Glutamatergic neuron (in vitro differentiated cells): ENCODE measurements at regions not wholly inside any gene's neighbourhood (a gene's known extent, or its start where the extent isn't known, plus 50 kb on each side); places are given as distances from the start of the nearest gene placed in this dataset.

Experiments
- DNase-seq: peaks from one replicate; pipeline ENCODE4 v3.0.0; 2022
- H3K27ac Mint-ChIP-seq: one replicate; pipeline ENCODE4 v1.8.0; 2020; ENCODE audit warnings: mild to moderate bottlenecking, mixed read lengths, inconsistent platforms; ENCODE audit not compliant: unreplicated experiment
- H3K27me3 Mint-ChIP-seq: one replicate; pipeline ENCODE4 v1.8.0; 2020; ENCODE audit warnings: mild to moderate bottlenecking, moderate library complexity, mixed read lengths, inconsistent platforms; ENCODE audit not compliant: unreplicated experiment
- H3K36me3 Mint-ChIP-seq: one replicate; pipeline ENCODE4 v1.8.0; 2020; ENCODE audit warnings: mild to moderate bottlenecking, mixed read lengths, inconsistent platforms; ENCODE audit not compliant: unreplicated experiment
- H3K4me1 Mint-ChIP-seq: one replicate; pipeline ENCODE4 v1.8.0; 2020; ENCODE audit warnings: mild to moderate bottlenecking, low read depth, mixed read lengths, inconsistent platforms; ENCODE audit not compliant: unreplicated experiment
- H3K4me3 Mint-ChIP-seq: one replicate; pipeline ENCODE4 v1.8.0; 2020; ENCODE audit warnings: mild to moderate bottlenecking, mixed read lengths, inconsistent platforms; ENCODE audit not compliant: unreplicated experiment
- H3K9me3 Mint-ChIP-seq: one replicate; pipeline ENCODE4 v1.8.0; 2020; ENCODE audit warnings: mild to moderate bottlenecking, moderate library complexity, mixed read lengths, inconsistent platforms; ENCODE audit not compliant: unreplicated experiment
- CTCF ChIP-seq: fragments of 200-600 bp; sonication (generic); IDR thresholded peaks from one replicate; pipeline ENCODE4 v1.5.0; 2021; ENCODE audit not compliant: partially characterized antibody, unreplicated experiment

GRCh38 chr2:156834431-156834830 lies 398.3 kb downstream of the GPD2 start:
- Mint-ChIP-seq H3K27ac (no peak overlapping the region), H3K4me3 (no peak overlapping the region), H3K27me3 (no peaks in the 10 kb centered on the region), H3K4me1 (no peaks in the 10 kb centered on the region), H3K9me3 (no peaks in the 10 kb centered on the region), H3K36me3 (no peaks in the 10 kb centered on the region)
- DNase-seq: no peak
- TF ChIP-seq CTCF: no peak

- Mint-ChIP-seq H3K27ac (no peak overlapping the region), H3K4me1 (no peaks in the 10 kb centered on the region), H3K27me3 (no peaks in the 10 kb centered on the region), H3K9me3 (no peaks in the 10 kb centered on the region), H3K36me3 (no peaks in the 10 kb centered on the region), H3K4me3 (no peak overlapping the region)
- no peak for DNase-seq
- no peak for TF ChIP-seq CTCF
These were observed 401.6 kb downstream of the GPD2 start for GRCh38 chr2:156837635-156838370.

GRCh38 chr2:156841321-156841720 lies 405.1 kb downstream of the GPD2 start:
- Mint-ChIP-seq H3K27me3 (no peaks in the 10 kb centered on the region), H3K36me3 (no peaks in the 10 kb centered on the region), H3K4me1 (no peaks in the 10 kb centered on the region), H3K9me3 (no peaks in the 10 kb centered on the region), H3K27ac (no peak overlapping the region), H3K4me3 (no peak overlapping the region)
- TF ChIP-seq CTCF: no peak
- DNase-seq: no peak

- Mint-ChIP-seq H3K36me3 (no peaks in the 10 kb centered on the region), H3K9me3 (no peaks in the 10 kb centered on the region), H3K4me3 (no peak overlapping the region), H3K27me3 (no peaks in the 10 kb centered on the region), H3K27ac (no peak overlapping the region), H3K4me1 (no peaks in the 10 kb centered on the region)
- DNase-seq: no peak
- no peak for TF ChIP-seq CTCF
These were observed 409.8 kb downstream of the GPD2 start for GRCh38 chr2:156845806-156846558.

GRCh38 chr2:156852210-156852609 lies 405.3 kb upstream of the GALNT5 start:
- no peak overlapping the region for H3K27ac Mint-ChIP-seq
- H3K4me1 Mint-ChIP-seq: no peaks in the 10 kb centered on the region
- TF ChIP-seq CTCF: no peak
- H3K27me3 Mint-ChIP-seq: no peaks in the 10 kb centered on the region
- no peaks in the 10 kb centered on the region for H3K9me3 Mint-ChIP-seq
- no peak for DNase-seq
- no peak overlapping the region for H3K4me3 Mint-ChIP-seq
- no peaks in the 10 kb centered on the region for H3K36me3 Mint-ChIP-seq
